Muscle layer of duodenum (tissue), 2 donors: ENCODE measurements at regions not wholly inside any gene's neighbourhood (a gene's known extent, or its start where the extent isn't known, plus 50 kb on each side); places are given as distances from the start of the nearest gene placed in this dataset.

Experiments
- H3K27ac ChIP-seq: one replicate; pipeline ENCODE4 v1.7.0; 2013; ENCODE audit warnings: mild to moderate bottlenecking, low read length
- H3K27me3 ChIP-seq: one replicate; pipeline ENCODE4 v1.7.0; 2013; ENCODE audit warnings: low read depth, mild to moderate bottlenecking, control low read depth, low read length
- H3K36me3 ChIP-seq, 2 donors: one replicate each; pipeline ENCODE4 v1.7.0; 2013; ENCODE audit warnings: low read length in 2 of 2, control low read depth in 1 of 2, mild to moderate bottlenecking in 1 of 2; ENCODE audit not compliant: insufficient read depth in 2 of 2, control insufficient read depth in 1 of 2
- H3K4me1 ChIP-seq, 2 donors: one replicate each; pipeline ENCODE4 v1.7.0; 2013; ENCODE audit warnings: low read length in 2 of 2, mild to moderate bottlenecking in 2 of 2, control low read depth in 1 of 2, moderate library complexity in 1 of 2; ENCODE audit not compliant: insufficient read depth in 2 of 2, control insufficient read depth in 1 of 2
- H3K4me3 ChIP-seq, 2 donors: one replicate each; pipeline ENCODE4 v1.7.0; 2013; ENCODE audit warnings: low read length in 2 of 2, low read depth in 1 of 2, mild to moderate bottlenecking in 1 of 2
- H3K9me3 ChIP-seq, 2 donors: one replicate each; pipeline ENCODE4 v1.7.0; 2013; ENCODE audit warnings: low read length in 2 of 2, control low read depth in 1 of 2, mild to moderate bottlenecking in 1 of 2; ENCODE audit not compliant: control insufficient read depth in 1 of 2
- donor health status: healthy.

- Histone ChIP-seq H3K9me3 (peaks cover 0 to 6% of the 10 kb centered on the region in 2 donors), H3K4me1 (no peaks in the 10 kb centered on the region), H3K27ac (no peak overlapping the region), H3K4me3 (no peak overlapping the region), H3K27me3 (no peaks in the 10 kb centered on the region), H3K36me3 (no peaks in the 10 kb centered on the region)
Measured at GRCh38 chr5:104708027-104708426, 1145.4 kb upstream of the NUDT12 start.

- no peaks in the 10 kb centered on the region for H3K9me3 ChIP-seq
- no peak overlapping the region for H3K27ac ChIP-seq
- H3K27me3 ChIP-seq: no peaks in the 10 kb centered on the region
Measured at GRCh38 chr5:104706600-104706999, 1144.0 kb upstream of the NUDT12 start.

GRCh38 chr5:104702212-104702611 is 1139.6 kb upstream of the NUDT12 start:
- no peak overlapping the region for H3K4me3 ChIP-seq
- H3K27ac ChIP-seq: no peak overlapping the region
- no peaks in the 10 kb centered on the region for H3K27me3 ChIP-seq
- H3K36me3 ChIP-seq: no peaks in the 10 kb centered on the region
- no peaks in the 10 kb centered on the region for H3K4me1 ChIP-seq
- peaks cover 0 to 12% of the 10 kb centered on the region in 2 donors for H3K9me3 ChIP-seq

More at GRCh38 chr5:104706600-104706999, 1144.0 kb upstream of the NUDT12 start:
- no peak overlapping the region for H3K4me3 ChIP-seq
- no peaks in the 10 kb centered on the region for H3K4me1 ChIP-seq
- H3K36me3 ChIP-seq: no peaks in the 10 kb centered on the region

- Histone ChIP-seq H3K4me3 (no peak overlapping the region), H3K4me1 (no peaks in the 10 kb centered on the region), H3K27ac (no peak overlapping the region), H3K9me3 (peaks cover 0 to 12% of the 10 kb centered on the region in 2 donors), H3K36me3 (no peaks in the 10 kb centered on the region), H3K27me3 (no peaks in the 10 kb centered on the region)
Measured at GRCh38 chr5:104699438-104699837, 1136.8 kb upstream of the NUDT12 start.

- Histone ChIP-seq H3K27ac (no peak overlapping the region), H3K4me3 (no peak overlapping the region)
Measured at GRCh38 chr5:104661256-104661655, 1098.7 kb upstream of the NUDT12 start.

GRCh38 chr5:104659497-104659896 is 1096.9 kb upstream of the NUDT12 start:
- H3K27me3 ChIP-seq: no peaks in the 10 kb centered on the region
- no peaks in the 10 kb centered on the region for H3K4me1 ChIP-seq
- H3K4me3 ChIP-seq: no peak overlapping the region

More at GRCh38 chr5:104661256-104661655, 1098.7 kb upstream of the NUDT12 start:
- Histone ChIP-seq H3K4me1 (no peaks in the 10 kb centered on the region), H3K36me3 (no peaks in the 10 kb centered on the region), H3K9me3 (no peaks in the 10 kb centered on the region), H3K27me3 (no peaks in the 10 kb centered on the region)

GRCh38 chr5:104652271-104652861 is 1089.8 kb upstream of the NUDT12 start:
- H3K4me1 ChIP-seq: no peaks in the 10 kb centered on the region
- no peaks in the 10 kb centered on the region for H3K36me3 ChIP-seq
- H3K4me3 ChIP-seq: no peak overlapping the region
- no peaks in the 10 kb centered on the region for H3K27me3 ChIP-seq
- H3K9me3 ChIP-seq: peaks cover 0 to 7% of the 10 kb centered on the region in 2 donors
- H3K27ac ChIP-seq: no peak overlapping the region

More at GRCh38 chr5:104659497-104659896, 1096.9 kb upstream of the NUDT12 start:
- Histone ChIP-seq H3K27ac (no peak overlapping the region), H3K36me3 (no peaks in the 10 kb centered on the region), H3K9me3 (no peaks in the 10 kb centered on the region)

- Histone ChIP-seq H3K4me1 (peaks cover 0 to 10% of the 10 kb centered on the region in 2 donors), H3K9me3 (peaks cover 0 to 7% of the 10 kb centered on the region in 2 donors), H3K27ac (no peak overlapping the region), H3K27me3 (no peaks in the 10 kb centered on the region), H3K4me3 (no peak overlapping the region), H3K36me3 (no peaks in the 10 kb centered on the region)
Measured at GRCh38 chr5:104650313-104651055, 1087.9 kb upstream of the NUDT12 start.

- no peaks in the 10 kb centered on the region for H3K27me3 ChIP-seq
- H3K9me3 ChIP-seq: no peaks in the 10 kb centered on the region
- peaks cover 0 to 30% of the 10 kb centered on the region in 2 donors for H3K4me1 ChIP-seq
- no peaks in the 10 kb centered on the region for H3K36me3 ChIP-seq
- no peak overlapping the region for H3K4me3 ChIP-seq
- no peak overlapping the region for H3K27ac ChIP-seq
Measured at GRCh38 chr5:104646416-104646815, 1083.8 kb upstream of the NUDT12 start.

GRCh38 chr5:104643320-104643719 is 1080.7 kb upstream of the NUDT12 start:
- Histone ChIP-seq H3K4me1 (peaks cover 0 to 30% of the 10 kb centered on the region in 2 donors), H3K9me3 (no peaks in the 10 kb centered on the region), H3K36me3 (no peaks in the 10 kb centered on the region), H3K27me3 (no peaks in the 10 kb centered on the region), H3K27ac (no peak overlapping the region), H3K4me3 (no peak overlapping the region)

- Histone ChIP-seq H3K27ac (no peak overlapping the region), H3K27me3 (no peaks in the 10 kb centered on the region), H3K4me3 (no peak overlapping the region), H3K9me3 (no peaks in the 10 kb centered on the region), H3K4me1 (no peaks in the 10 kb centered on the region), H3K36me3 (no peaks in the 10 kb centered on the region)
Measured at GRCh38 chr5:104635227-104635626, 1072.6 kb upstream of the NUDT12 start.
